ENCODE measurements at regions not wholly inside any gene's neighbourhood (a gene's known extent, or its start where the extent isn't known, plus 50 kb on each side); places are given as distances from the start of the nearest gene placed in this dataset.
A peak's percentile ranks its signal among the peaks of the same experiment; 100 is the strongest.

DNA sequence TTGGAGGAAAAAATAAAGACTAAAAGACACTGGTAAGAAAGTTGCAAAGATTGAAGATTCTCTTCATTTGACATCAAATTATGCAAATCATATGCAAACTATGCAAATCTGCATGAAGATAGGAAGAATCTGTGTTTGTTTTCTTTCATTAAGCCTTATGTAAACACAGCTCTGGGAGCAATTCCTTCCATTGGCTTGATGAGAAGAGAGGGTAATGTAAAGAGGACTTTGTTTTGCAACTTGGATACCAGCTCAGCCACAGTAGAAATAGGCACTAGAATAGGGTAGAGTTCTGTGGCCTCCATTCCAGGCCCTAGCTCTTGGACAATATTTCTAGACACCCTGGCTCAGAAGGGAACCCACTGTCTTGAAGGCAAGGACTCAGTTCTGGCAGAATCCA lies 388.4 kb upstream of the RASGEF1B start:
- no peak for DNase-seq

DNA sequence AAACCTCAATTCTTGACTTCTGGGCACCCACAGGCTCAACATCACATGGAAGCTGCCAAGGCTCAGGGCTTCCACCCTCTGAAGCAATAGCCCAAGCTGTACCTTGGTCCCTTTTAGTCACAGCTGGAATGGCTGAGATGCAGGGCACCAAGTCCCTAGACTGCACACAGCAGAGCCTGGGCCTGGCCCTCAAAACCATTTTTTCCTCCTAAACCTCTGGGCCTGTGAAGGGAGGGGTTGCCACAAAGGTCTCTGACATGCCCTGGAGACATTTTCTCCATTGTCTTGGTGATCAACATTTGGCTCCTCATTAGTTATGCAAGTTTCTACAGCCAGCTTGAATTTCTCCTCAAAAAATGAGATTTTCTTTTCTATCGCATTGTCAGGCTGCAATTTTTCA lies 382.7 kb upstream of the RASGEF1B start:
- no peak for DNase-seq

GRCh38 chr4:81852031-81852715 lies 380.5 kb upstream of the RASGEF1B start:
- DNase-seq, result no peak

- no peak for DNase-seq
Observed at GRCh38 chr4:81850701-81851100, 379.0 kb upstream of the RASGEF1B start.

DNA sequence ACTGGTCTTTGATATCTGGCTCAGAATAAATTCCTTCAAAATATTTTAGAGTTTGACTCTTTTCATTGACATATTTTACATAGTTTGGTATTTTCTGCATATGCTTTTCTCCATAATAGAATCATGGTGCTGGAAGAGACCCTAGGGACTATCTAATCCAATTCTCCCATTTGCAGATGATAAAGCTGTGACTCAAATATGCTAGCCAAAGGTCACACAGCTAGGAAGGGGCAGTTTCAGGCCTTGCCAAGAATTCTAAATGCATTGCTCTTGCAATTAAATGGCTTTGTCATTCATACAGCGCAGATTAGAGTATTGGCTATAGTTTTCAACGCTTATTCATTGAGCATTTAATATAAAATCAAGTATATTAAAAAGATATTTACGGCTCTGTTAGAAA lies 374.1 kb upstream of the RASGEF1B start:
- no peak for DNase-seq

DNA sequence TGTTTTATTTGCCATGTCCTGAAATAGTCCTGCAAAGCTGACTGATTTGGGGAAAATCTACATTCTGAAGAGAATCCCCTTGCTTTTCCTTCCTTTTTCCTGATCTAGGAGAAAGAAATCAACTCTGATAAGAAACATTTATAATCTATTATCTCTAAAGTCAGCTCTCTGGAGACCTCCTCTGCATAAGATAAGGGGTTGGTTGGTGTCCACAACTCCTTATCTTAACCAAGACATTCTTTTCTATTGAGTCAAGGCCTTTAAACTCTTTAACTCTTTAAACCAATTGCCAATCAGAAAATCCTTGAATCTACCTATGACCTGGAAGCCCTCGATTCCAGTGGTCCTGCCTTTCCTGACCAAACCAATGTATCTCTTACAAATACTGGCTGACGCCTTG lies 373.6 kb upstream of the RASGEF1B start:
- no peak for DNase-seq

GRCh38 chr4:81844717-81845116 lies 373.0 kb upstream of the RASGEF1B start:
- DNase-seq, result peak; percentile 36

GRCh38 chr4:81839347-81840042 lies 367.8 kb upstream of the RASGEF1B start:
- DNase-seq, result no peak

- no peak for DNase-seq
Observed at GRCh38 chr4:81838586-81838985, 366.9 kb upstream of the RASGEF1B start.

- no peak for DNase-seq
Observed at GRCh38 chr4:81836716-81837115, 365.0 kb upstream of the RASGEF1B start.

GRCh38 chr4:81833576-81833975 lies 361.9 kb upstream of the RASGEF1B start:
- no peak for DNase-seq

GRCh38 chr4:81828991-81829390 lies 357.3 kb upstream of the RASGEF1B start:
- DNase-seq, result no peak

GRCh38 chr4:81827577-81828202 lies 356.0 kb upstream of the RASGEF1B start:
- no peak for DNase-seq

DNA sequence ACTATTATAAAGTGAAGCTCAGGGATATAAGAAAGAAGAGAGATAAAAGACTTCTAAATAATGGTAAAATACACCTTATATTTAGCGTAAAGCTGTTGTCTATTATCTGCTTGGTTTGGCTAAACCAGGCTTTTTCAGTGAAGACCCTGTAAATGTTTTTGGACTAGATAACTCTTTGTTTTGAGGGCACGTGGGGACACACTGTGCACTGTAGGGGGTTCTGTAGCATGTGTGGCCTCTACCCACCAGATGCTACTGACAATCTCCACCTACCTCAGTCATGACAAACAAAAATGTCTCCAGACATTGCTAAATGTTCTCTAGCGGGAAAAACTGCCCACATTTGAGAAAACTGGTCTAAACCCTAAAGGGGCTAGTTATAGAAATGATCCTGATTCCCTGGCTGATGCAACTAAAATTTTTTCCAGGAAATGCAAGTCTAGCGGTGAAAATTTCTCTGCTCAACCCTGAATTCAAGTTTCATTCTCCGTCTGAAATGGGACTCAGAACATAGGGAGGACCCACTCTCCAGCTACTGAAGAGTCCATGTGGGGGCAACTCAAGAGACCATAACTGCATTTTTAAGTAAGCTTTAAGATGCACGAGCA lies 355.2 kb upstream of the RASGEF1B start:
- DNase-seq, result no peak

DNA sequence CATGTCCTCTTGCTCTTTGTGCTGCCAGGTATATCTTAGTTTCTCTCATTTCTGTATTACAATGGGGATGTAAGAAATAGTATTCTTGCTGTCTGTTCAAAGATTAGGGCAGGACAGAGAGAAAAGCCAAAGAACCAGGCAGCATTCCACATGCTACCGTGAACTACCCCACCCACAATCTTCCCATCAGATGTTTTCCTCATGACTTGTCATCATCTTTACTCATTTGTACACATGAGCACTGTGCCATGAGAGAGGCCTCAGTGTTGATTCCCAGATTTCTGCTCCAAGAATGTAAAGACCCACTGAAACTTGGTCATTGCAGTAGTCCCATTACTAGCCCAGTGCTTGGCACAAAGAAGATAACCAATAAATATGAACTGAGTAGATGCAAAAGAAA lies 354.6 kb upstream of the RASGEF1B start:
- no peak for DNase-seq

GRCh38 chr4:81818385-81818920 lies 346.7 kb upstream of the RASGEF1B start:
- DNase-seq, result no peak

GRCh38 chr4:81816031-81816761 lies 344.5 kb upstream of the RASGEF1B start:
- no peak for DNase-seq

GRCh38 chr4:81814987-81815541 lies 343.4 kb upstream of the RASGEF1B start:
- no peak for DNase-seq

DNA sequence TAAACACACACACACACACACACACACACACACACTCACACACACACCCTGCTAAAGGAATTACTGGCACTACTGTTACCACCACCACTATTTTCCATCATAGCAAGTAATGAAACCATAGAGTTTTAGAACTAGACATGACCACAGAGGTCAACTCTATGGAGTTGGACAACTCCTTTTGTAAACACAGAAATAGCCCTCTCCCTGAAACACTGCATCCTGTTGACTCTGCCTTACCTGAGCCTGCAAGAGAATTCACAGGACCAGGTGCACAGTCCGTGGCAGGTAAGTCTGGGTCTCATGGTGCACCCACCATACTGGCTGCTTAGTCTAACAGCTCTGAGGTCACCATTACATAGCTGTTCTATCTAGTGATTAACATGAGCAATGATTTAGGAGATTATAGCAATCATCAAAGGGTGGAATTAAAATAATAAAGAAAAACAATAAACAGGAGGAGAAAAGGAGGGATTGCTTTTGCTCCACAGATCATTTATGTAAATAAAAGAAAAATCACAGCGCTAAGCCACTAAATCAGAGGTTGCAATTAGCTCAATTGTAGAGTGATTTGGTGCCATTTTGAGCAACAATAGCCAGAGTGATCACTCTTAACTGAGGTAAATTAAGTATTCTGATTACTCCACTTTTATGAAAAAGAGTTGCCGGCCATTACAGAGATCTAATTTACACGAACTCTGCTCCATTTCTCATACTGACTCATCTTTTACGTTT lies 340.0 kb upstream of the RASGEF1B start:
- no peak for DNase-seq

DNA sequence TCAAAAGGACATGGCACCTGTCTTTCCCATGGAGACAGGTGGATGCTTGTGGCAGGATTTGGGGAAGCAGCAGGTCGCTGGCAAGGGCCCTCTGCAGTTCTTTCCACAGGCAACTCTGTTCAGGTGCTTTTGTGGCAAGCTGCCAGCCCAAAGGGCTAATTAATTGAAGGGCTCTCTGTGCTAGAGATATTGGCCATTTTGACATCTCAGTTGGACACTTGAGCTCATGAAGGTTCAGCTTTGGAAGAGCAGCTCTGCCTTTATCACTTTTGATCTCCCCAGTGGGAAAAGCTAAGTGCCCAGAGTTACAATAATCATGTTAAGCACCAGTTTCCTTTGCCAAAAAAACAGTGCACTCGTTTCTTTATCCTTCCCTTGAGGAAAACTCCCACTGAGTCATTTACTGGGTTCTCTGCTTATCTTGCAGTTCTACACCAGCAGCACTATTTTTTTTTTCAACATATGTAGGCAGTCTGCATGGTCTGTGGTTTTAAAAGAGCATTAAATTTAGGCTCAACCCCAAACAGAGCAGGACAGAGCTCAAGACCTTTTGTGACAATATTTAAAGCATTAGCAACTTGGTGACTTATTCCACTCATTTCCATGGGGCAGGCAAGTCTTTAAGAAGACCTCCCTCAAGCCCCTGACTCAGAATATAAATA lies 336.4 kb upstream of the RASGEF1B start:
- no peak for DNase-seq

DNA sequence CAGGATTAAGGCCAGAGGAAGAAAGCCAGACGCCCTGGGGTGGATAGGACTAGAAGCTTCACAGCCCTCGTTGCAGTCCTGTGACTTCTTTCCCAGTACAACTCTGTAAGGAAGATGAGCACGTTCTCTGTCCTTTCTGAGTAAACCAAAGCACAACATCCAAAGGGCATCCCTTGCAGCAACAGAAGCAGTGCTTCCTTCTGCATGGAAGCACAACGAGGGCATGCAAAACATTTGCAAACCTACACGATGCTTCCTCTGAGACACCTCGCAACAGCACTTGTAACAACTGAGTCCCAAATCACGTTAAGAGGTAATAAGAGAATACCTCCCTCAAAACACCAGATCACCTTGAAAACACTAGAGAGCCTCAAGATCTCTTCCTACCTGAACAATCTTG lies 335.7 kb upstream of the RASGEF1B start:
- no peak for DNase-seq
